ENCODE measurements at regions not wholly inside any gene's neighbourhood (a gene's known extent, or its start where the extent isn't known, plus 50 kb on each side); places are given as distances from the start of the nearest gene placed in this dataset.

GRCh38 chr15:87735522-87735921, 521.0 kb downstream of the NTRK3 start:
- H3K9me3 ChIP-seq (ENCODE audit: insufficient read depth, low read length, severe bottlenecking): no peaks in the 10 kb centered on the region
- TF ChIP-seq CTCF (IDR thresholded peaks at IDR 0.05; ENCODE audit: borderline replicate concordance, extremely low read depth, low read length, poor library complexity, severe bottlenecking): no peak
- no peak for TF ChIP-seq EZH2 (IDR thresholded peaks at IDR 0.05; ENCODE audit: borderline replicate concordance, low read depth, low read length, severe bottlenecking)
- no peaks in the 10 kb centered on the region for H3K79me2 ChIP-seq (ENCODE audit: insufficient read depth, low read length)
- H4K20me1 ChIP-seq (ENCODE audit: insufficient read depth, low read length): no peaks in the 10 kb centered on the region
- H3K4me3 ChIP-seq (ENCODE audit: low read depth in 1 of 2, low read length in 2 of 2): no peak overlapping the region
- H3K27ac ChIP-seq (ENCODE audit: low read length): no peak overlapping the region
- H3K27me3 ChIP-seq (ENCODE audit: insufficient read depth, low read length, poor library complexity): no peaks in the 10 kb centered on the region
- no peak overlapping the region for H3K9ac ChIP-seq (ENCODE audit: low read depth, low read length)
- H3K36me3 ChIP-seq (ENCODE audit: insufficient read depth, low read length): no peaks in the 10 kb centered on the region
- ATAC-seq (ENCODE audit: insufficient read depth, low read depth): no peak
- H3K4me2 ChIP-seq (ENCODE audit: insufficient read depth, low read length): no peak overlapping the region
- no peaks in the 10 kb centered on the region for H3K4me1 ChIP-seq (ENCODE audit: insufficient read depth, low read length)
- no peak for DNase-seq
- H2AFZ ChIP-seq (ENCODE audit: low read depth, low read length): no peak overlapping the region

GRCh38 chr15:87734571-87735373, 521.8 kb downstream of the NTRK3 start:
- no peaks in the 10 kb centered on the region for H3K4me1 ChIP-seq (ENCODE audit: insufficient read depth, low read length)
- H3K36me3 ChIP-seq (ENCODE audit: insufficient read depth, low read length): no peaks in the 10 kb centered on the region
- H3K9ac ChIP-seq (ENCODE audit: low read depth, low read length): no peak overlapping the region
- no peaks in the 10 kb centered on the region for H3K27me3 ChIP-seq (ENCODE audit: insufficient read depth, low read length, poor library complexity)
- ATAC-seq (ENCODE audit: insufficient read depth, low read depth): no peak
- no peaks in the 10 kb centered on the region for H3K79me2 ChIP-seq (ENCODE audit: insufficient read depth, low read length)
- no peak overlapping the region for H3K27ac ChIP-seq (ENCODE audit: low read length)
- H2AFZ ChIP-seq (ENCODE audit: low read depth, low read length): no peak overlapping the region
- H3K9me3 ChIP-seq (ENCODE audit: insufficient read depth, low read length, severe bottlenecking): no peaks in the 10 kb centered on the region
- no peak overlapping the region for H3K4me2 ChIP-seq (ENCODE audit: insufficient read depth, low read length)
- no peak for DNase-seq
- no peak overlapping the region for H3K4me3 ChIP-seq (ENCODE audit: low read depth in 1 of 2, low read length in 2 of 2)
- no peaks in the 10 kb centered on the region for H4K20me1 ChIP-seq (ENCODE audit: insufficient read depth, low read length)
- TF ChIP-seq CTCF (IDR thresholded peaks at IDR 0.05; ENCODE audit: borderline replicate concordance, extremely low read depth, low read length, poor library complexity, severe bottlenecking) (no peak), EZH2 (IDR thresholded peaks at IDR 0.05; ENCODE audit: borderline replicate concordance, low read depth, low read length, severe bottlenecking) (no peak)

GRCh38 chr15:87733977-87734376, 522.6 kb downstream of the NTRK3 start:
- Histone ChIP-seq H3K9me3 (ENCODE audit: insufficient read depth, low read length, severe bottlenecking) (no peaks in the 10 kb centered on the region), H3K4me2 (ENCODE audit: insufficient read depth, low read length) (no peak overlapping the region), H3K4me1 (ENCODE audit: insufficient read depth, low read length) (no peaks in the 10 kb centered on the region), H4K20me1 (ENCODE audit: insufficient read depth, low read length) (no peaks in the 10 kb centered on the region), H3K79me2 (ENCODE audit: insufficient read depth, low read length) (no peaks in the 10 kb centered on the region), H3K4me3 (ENCODE audit: low read depth in 1 of 2, low read length in 2 of 2) (no peak overlapping the region), H3K9ac (ENCODE audit: low read depth, low read length) (no peak overlapping the region), H3K27me3 (ENCODE audit: insufficient read depth, low read length, poor library complexity) (no peaks in the 10 kb centered on the region), H2AFZ (ENCODE audit: low read depth, low read length) (no peak overlapping the region), H3K27ac (ENCODE audit: low read length) (no peak overlapping the region), H3K36me3 (ENCODE audit: insufficient read depth, low read length) (no peaks in the 10 kb centered on the region)
- no peak for TF ChIP-seq CTCF (IDR thresholded peaks at IDR 0.05; ENCODE audit: borderline replicate concordance, extremely low read depth, low read length, poor library complexity, severe bottlenecking)
- TF ChIP-seq EZH2 (IDR thresholded peaks at IDR 0.05; ENCODE audit: borderline replicate concordance, low read depth, low read length, severe bottlenecking): no peak
- ATAC-seq (ENCODE audit: insufficient read depth, low read depth) (no peak), DNase-seq (no peak)
